Ishikawa (cell line): ENCODE measurements at regions not wholly inside any gene's neighbourhood (a gene's known extent, or its start where the extent isn't known, plus 50 kb on each side); places are given as distances from the start of the nearest gene placed in this dataset.

Experiments
- CEBPB ChIP-seq: IDR thresholded peaks from 2 replicates; pipeline ENCODE4 v1.6.1; 2012
- CREB1 ChIP-seq: IDR thresholded peaks from 2 replicates; pipeline ENCODE4 v1.6.1; 2012; ENCODE audit warnings: low read depth
- EGR1 ChIP-seq: IDR thresholded peaks from 2 replicates; pipeline ENCODE4 v1.6.1; 2012
- EP300 ChIP-seq: IDR thresholded peaks from 2 replicates; pipeline ENCODE4 v1.6.1; 2012; ENCODE audit warnings: borderline replicate concordance
- FOXM1 ChIP-seq: IDR thresholded peaks from 2 replicates; pipeline ENCODE4 v1.6.1; 2012; ENCODE audit warnings: low read depth, borderline replicate concordance
- MAX ChIP-seq: IDR thresholded peaks from 2 replicates; pipeline ENCODE4 v1.6.1; 2012
- NFIC ChIP-seq: IDR thresholded peaks from 2 replicates; pipeline ENCODE4 v1.6.1; 2012
- RAD21 ChIP-seq: IDR thresholded peaks from 2 replicates; pipeline ENCODE4 v1.6.1; 2012; ENCODE audit warnings: low read depth
- REST ChIP-seq: IDR thresholded peaks from 2 replicates; pipeline ENCODE4 v1.6.1; 2012; ENCODE audit warnings: low read depth, mild to moderate bottlenecking
- TAF1 ChIP-seq: IDR thresholded peaks from 2 replicates; pipeline ENCODE4 v1.6.1; 2012; ENCODE audit warnings: low read depth, mild to moderate bottlenecking
- TCF12 ChIP-seq: IDR thresholded peaks from 2 replicates; pipeline ENCODE4 v1.6.1; 2012; ENCODE audit warnings: low read depth
- TEAD4 ChIP-seq: IDR thresholded peaks from 2 replicates; pipeline ENCODE4 v1.6.1; 2012
- USF1 ChIP-seq: IDR thresholded peaks from 2 replicates; pipeline ENCODE4 v1.6.1; 2012
- YY1 ChIP-seq: IDR thresholded peaks from 2 replicates; pipeline ENCODE4 v1.6.1; 2012; ENCODE audit warnings: low read depth
- ZBTB7A ChIP-seq: IDR thresholded peaks from 2 replicates; pipeline ENCODE4 v1.6.1; 2012; ENCODE audit warnings: low read depth

- TF ChIP-seq RAD21 (peak; percentile 31; the same call in 1 of the 2 replicates), ZBTB7A (no peak), TCF12 (no peak)
These were observed 628.8 kb upstream of the MAN1A1 start for GRCh38 chr6:119978274-119978889.

GRCh38 chr6:119974430-119975159 lies 625.0 kb upstream of the MAN1A1 start:
- TF ChIP-seq TEAD4 (no peak), FOXM1 (no peak), REST (no peak), TCF12 (no peak), ZBTB7A (no peak), TAF1 (no peak), EGR1 (no peak), CREB1 (no peak), MAX (no peak), USF1 (no peak), EP300 (no peak), CEBPB (no peak), RAD21 (no peak), NFIC (no peak), YY1 (no peak)

- TF ChIP-seq NFIC = no peak
- no peak for TF ChIP-seq TEAD4
- no peak for TF ChIP-seq CEBPB
- no peak; the same call in 1 of the 2 replicates for TF ChIP-seq RAD21
- no peak for TF ChIP-seq MAX
- TF ChIP-seq FOXM1 = no peak
- no peak for TF ChIP-seq TCF12
- TF ChIP-seq TAF1 = no peak
- TF ChIP-seq REST = no peak
- TF ChIP-seq YY1 = no peak
These were observed 616.9 kb upstream of the MAN1A1 start for GRCh38 chr6:119966484-119966883.

GRCh38 chr6:119965900-119966299 lies 616.3 kb upstream of the MAN1A1 start:
- TF ChIP-seq CREB1 (no peak), USF1 (no peak), FOXM1 (no peak), CEBPB (no peak), ZBTB7A (no peak), NFIC (no peak), RAD21 (no peak), YY1 (no peak), EGR1 (no peak), TEAD4 (no peak), TAF1 (no peak), EP300 (no peak), TCF12 (no peak), REST (no peak), MAX (no peak)
